Skin of body (tissue), 1 donor: ENCODE measurements at regions not wholly inside any gene's neighbourhood (a gene's known extent, or its start where the extent isn't known, plus 50 kb on each side); places are given as distances from the start of the nearest gene placed in this dataset.
A peak's percentile ranks its signal among the peaks of the same experiment; 100 is the strongest.

Experiments used
- DNase-seq: peaks from one replicate; lab custom pipeline; 2025; lab: John Stamatoyannopoulos, UW

DNA sequence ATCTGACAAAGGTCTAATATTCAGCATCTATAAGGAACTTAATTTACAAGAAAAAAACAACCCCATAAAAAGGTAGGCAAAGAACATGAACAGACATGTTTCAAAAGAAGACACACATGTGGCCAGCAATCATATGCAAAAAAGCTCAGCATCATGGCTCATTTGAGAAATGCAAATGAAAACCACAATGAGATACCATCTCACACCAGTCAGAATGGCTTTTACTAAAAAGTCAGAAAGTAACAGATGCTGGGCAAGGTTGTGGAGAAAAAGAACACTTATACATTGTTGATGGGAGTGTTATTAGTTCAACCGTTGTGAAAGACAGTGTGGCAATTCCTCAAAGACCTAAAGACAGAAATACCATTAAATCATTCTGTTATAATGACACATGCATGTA is 289.9 kb upstream of the MMS22L start:
- DNase-seq, result no peak

DNA sequence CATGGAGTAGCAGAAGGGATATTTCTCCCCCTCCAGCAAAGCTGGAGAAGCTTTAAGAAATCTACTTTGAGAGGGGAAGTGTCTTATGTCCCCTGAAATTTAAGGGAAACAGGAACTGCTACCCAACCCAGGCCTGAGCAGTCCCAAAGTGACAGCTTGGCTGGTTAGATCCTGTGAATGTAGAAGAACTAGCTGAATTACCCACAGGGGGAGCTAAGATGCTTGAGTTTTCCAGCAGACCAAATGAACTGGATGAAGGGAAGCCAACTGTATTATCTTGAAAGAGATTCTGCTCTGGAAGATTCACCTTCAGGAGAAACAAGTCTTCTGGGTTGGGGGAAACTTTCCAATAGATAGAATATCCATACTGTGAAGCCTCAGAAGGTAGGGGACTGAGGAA is 303.3 kb upstream of the MMS22L start:
- no peak for DNase-seq

DNA sequence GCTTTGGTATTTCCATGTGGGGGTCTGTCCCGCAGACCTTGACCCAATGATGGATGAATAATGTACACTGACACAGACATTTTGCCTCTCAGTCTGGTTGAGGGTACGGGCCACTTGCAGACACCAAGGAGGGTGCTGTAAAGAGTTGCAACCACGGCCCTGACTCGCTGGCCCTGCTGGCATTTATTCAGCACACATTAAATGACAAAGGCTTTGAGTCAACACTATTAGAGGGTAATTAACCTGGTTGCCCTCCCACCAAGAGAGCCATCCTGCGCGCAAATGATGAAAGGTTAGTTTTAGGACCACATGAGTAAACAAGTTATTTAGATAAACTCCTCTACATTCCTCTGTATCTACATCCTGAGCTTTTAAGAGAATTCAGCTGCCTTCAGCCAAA is 308.9 kb upstream of the MMS22L start:
- no peak for DNase-seq

DNA sequence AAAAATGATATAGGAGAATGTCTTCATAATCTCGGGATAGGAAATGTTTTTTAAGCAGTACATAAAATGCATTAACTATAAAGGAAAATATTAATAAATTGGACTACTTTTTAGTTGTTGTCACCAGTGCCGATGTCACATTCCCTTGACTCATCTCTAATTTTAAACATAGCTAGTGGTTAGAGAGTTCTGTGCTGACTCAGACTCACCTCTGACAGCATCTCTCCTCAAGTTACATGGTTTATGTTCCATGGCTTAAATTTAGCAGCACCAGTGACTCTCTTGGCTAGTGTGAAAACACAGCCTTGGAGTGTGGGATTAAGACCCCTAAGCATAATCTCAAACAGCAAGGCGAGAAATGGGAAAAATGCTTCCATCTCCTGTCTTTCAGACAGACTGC is 311.8 kb upstream of the MMS22L start:
- DNase-seq, result no peak

DNA sequence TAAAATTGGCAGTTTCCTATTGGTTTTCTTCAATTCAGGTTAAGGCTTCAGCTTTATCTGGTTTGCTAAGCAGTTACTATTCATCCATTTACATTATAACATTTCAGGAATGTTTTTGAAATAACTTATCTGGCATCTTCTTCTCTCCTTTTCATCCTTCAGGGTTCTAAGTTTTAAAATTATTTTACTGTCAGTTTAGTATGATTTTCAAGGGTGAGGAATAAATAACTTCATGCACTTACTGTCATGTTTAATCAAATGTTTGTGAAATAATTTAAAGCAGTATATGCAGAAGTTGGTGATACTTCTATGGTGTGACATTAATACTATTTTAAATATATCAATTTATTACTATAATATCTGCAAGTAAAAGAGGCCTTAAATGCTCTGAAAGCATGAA is 338.1 kb upstream of the MMS22L start:
- DNase-seq, result no peak

DNA sequence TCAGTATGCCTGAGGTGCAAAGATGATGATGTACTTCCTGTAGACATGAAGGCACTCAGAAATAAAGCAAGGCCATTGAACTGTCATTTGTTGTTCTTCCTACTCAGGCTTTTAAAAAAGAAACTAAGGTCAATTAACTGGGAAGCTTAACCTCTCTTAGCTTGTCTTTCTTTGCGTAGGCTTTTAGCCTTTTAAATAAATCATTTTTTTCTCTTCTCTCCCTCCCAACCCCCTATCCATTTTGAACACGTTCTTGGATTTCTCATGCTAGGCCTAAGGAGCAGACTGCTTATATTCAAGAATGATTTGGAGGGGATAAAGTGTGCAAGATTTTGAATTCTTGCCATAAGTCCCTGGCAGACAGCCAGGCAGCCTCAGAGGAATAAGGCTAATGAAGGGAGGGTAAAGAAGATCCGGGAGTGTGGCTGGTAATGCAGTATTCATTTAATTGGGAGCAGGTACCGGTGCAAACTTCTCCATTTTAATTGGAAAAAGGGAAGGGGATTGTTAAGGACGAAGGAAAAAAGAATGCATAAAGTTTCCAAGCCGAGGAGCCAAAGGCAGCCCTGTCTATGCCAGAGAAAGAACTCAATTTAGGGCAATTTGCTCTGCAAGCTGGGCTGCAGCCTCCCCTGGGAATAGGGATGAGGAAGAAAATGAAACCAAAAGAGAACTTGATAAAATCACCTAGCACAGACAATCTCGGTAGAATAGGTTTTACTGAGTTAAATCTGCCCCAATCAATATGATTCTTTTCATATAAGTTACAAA is 343.8 kb upstream of the MMS22L start:
- peak; percentile 5 for DNase-seq

DNA sequence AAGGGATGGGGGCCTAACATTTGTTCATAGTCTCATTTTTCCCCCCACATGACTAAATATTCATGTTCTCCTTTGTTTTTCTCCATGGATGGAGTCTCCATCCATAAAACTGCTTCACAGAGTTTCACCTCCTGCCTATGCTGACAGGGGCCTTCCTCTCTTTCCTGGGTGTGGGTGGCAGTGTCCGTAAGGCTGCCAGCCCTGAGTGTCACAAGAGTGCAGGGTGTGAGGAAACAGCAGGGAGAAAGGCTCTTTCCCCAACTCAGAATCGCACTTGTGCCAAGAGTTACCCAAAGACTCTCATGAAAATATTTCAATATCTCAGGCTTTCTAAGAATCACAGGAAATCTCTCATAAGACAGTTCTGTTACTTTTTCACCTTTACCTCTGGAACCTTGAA is 346.2 kb upstream of the MMS22L start:
- DNase-seq, result no peak

DNA sequence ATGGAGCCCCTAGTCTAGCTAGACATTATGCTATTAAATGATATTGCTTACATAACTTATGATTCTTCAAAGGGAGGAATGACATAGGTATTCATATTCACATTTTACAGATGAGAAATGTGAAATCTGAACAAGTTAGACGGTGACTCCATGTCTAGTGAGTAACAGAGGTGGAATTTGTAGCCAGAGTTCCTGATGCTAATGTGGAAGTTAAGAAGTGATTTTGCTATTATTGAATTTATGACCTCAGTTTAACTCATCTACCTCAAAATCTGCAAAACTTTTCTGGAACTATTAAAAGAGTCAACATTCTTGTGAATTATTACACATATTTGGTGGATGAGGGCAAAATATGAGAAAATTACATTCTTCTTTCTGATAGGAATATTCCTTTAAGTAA is 347.6 kb upstream of the MMS22L start:
- DNase-seq, result no peak

DNA sequence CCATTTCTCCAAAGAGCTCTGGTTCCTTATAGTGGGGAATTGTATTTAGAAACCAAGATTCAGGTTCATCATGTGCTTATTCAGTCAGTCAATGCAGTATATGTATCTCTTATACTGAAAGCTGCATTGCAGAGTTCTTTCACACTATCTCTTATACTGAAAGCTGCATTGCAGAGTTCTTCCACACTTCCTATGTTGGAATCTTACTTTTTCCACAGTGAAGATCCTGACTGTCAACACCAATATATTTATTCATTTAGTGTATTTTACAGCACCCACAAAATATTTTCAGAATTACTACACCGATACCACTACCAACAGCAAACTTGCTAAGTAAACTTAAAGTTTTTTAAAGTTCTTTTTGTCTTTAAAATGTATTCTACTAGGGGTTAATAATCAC is 349.3 kb upstream of the MMS22L start:
- no peak for DNase-seq

DNA sequence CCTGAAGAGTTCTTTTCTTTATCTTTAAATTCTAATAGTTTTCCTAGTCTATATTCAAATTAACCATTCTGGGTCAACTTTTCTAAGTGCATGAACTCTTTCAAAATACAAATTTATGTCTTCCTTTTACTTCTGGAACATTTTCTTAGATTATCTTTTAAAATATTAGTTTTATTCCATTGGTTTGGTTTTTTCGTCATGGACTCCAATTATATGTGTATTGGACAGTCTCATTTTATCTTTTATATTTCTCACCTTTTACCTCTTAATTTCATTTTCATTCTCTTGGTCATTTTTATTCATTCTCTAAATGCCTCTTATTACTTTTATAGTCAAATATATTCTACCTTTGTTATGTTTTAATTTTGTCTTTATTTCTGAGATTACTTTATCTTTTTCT is 356.7 kb upstream of the MMS22L start:
- no peak for DNase-seq

DNA sequence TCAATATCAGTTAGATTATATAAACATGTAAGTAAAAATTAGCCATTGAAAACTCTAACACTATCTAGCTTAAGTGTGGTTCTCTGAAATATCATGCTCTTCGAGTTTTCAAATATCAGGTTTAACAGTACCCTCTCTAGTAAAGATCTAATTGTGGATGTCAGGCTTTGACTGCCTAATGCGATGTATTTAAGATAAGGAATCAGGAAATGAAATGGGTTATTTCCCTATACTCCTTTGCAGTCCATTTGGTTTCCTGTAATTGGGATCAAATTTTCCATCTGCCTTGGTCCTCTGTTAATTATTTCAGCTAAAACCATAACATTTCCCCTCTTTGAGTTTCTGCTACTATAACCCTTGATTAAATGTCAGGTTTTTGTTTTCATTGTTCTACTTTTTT is 361.3 kb upstream of the MMS22L start:
- no peak for DNase-seq

DNA sequence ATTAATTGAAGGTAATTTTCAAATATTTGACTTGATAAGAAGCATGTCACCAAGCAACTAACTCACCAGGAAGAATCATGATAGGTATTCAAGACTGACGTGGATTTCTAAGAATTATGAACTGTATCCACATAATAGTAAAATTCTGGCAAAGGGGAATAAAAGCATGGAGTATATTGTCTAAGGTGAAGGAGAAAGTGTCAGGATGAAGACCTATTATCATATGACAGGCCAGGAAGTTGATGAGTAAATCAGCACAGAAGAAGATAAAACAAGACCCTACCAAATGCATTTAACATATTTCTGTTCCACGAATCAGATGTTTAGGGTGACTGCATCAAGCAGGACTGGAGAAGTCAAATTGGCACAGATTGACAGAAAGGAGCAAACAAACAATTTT is 362.7 kb upstream of the MMS22L start:
- DNase-seq, result no peak

DNA sequence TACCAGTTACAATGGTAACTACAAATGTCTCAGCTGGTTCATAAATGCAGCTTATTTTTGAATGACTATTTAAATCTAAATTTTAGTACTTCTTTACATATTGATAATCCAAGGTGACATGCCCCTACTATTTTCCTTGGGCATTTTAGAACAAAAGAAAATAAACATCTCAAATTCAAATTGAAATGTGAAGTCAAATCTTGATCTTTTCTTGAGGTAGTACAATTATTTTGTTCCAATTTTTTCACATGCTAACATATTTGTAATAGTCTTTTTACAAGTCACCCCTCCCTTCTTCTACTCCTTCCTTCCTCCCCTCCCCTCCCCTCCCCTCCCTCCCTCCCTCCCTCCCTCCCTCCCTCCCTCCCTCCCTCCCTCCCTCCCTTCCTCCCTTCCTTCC is 370.1 kb upstream of the MMS22L start:
- no peak for DNase-seq

DNA sequence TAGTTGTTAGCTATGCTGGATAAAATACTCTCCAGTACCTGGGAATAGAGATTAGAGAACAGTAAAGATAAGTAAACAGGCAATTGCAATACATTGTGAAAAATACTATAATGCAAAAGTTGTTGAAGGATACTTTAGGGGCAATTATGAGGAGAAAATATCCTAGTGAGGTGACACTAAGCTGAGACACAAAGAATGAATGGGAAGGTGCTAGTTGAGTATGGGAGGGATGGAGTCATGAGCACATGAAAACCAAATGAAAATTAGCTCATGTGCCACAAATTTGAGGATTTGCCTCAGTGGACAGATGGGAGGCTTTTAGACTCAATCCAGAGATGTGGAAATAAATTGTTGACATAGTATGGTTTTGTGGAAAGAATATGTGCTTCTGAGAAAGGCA is 370.5 kb upstream of the MMS22L start:
- DNase-seq, result no peak

DNA sequence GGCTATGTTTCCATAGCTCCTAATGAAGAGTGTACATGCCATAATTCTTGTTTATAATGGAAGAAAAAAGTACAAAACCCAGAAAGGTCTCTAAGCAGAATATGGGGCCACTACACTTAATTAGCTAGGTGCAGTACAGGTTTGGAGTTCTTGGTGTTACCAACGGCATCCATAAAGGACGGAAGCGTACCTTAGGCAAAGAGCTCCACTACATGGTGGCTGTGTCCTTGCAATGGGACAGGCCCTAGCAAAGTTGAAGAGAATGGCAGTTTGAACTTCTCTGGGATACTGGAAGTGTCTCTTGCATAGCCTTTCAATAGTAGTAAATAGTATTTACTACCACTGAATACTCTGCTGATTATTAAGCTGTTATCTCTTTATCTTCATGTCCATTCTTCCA is 371.7 kb upstream of the MMS22L start:
- no peak for DNase-seq

DNA sequence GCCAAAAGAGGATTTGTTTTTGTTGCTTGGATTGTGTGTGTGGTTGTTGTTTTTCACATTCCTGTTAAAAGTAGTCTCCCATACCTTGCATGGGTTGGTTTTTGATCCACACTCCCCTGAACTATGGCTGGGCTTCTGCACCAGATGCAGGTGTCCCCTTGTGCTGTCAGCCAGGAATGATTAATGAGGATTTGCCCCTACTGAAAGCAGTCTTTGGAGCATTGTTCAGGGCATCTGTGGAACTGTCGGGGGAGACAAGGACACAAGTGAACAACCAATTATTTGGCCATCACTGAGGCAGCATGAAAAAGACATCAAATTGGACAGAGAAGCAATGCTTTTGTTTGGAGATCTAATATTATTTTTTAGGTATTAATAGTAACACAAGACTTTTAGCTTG is 373.2 kb upstream of the MMS22L start:
- DNase-seq, result no peak

DNA sequence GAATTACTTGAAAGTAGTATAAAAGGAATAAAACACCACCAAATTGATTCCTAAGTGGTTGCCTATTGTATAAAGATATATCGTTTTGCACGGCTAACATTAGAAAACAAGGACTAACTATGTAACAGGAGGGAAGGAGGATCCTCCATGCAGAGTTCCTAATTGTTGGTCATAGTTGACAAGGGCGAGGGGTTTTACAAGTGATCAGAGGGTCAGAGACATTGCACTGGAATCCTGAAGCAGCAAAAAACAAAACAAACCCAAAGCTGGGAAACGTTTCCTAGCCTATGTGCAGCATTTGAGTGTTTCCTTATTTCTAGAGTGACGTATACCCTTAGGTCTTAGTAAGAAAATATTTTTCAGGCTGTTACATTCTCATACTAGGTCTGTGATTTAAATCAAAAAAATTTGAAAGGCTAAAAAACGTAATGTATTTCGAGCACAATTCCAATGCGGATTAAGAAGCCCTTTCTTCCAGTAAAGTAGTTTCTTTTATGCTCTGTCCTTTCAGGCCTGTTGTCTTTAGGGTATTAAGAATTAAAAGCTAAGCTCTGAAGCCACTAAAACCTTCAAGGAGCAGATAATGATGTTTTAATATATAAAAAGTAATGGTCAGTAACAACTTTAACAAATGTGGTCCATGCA is 373.8 kb upstream of the MMS22L start:
- DNase-seq, result no peak

DNA sequence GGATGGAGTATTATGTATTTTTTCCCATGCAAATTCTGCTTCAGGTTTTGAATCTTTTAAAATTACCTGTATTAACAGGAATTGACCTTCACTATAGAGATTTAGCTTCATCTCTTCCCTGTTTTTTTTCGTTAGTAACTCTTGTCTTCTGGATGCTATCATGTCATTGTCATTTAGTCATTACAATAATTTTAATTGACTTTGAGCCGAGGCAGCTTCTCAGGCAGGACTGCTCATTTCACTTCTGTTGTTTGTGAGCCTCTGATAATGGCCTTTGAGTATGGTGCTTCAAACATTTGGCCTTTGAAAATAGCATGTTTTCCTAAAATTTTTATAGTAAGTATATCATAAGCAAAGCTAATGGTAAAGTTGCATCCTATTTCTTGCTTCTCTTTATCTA is 375.1 kb upstream of the MMS22L start:
- DNase-seq, result no peak

DNA sequence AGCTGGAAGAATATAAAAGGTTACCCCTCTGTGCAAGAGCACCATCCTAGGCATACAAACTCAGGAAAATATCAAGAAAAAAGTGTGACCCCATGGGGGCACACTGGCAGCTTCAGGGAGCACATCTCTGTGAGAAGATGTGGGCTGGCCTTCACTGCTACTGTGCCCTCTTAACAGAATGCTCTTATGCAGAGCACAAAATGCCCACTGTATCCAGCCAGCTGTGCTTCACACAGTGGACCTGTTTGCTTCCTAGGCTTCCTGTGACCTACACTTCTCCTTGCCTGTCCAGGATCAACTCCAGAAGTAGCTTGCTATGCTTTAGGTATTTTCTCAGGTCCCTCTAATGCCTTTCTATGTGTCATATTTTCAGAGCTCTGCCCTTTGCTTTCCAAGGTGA is 380.2 kb upstream of the MMS22L start:
- DNase-seq, result no peak

DNA sequence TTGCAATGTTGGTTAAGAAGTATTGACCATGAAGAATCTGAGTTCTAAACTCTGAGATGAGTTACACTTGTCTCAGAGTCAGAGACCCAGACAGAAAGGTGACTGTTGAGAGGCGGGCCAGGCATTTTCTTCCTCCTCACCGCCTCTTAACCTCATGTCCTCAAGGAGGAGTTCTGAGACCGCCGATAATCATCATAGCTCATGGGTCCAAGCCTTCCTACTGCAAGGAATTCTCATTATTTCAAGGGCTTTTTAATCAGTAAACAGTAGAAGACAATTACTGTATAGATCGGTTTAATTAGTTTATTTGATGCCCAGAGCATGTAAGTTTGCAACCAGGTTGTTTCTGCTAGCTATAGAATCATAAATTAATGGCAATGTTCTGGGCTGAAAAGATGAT is 382.4 kb upstream of the MMS22L start:
- no peak for DNase-seq

DNA sequence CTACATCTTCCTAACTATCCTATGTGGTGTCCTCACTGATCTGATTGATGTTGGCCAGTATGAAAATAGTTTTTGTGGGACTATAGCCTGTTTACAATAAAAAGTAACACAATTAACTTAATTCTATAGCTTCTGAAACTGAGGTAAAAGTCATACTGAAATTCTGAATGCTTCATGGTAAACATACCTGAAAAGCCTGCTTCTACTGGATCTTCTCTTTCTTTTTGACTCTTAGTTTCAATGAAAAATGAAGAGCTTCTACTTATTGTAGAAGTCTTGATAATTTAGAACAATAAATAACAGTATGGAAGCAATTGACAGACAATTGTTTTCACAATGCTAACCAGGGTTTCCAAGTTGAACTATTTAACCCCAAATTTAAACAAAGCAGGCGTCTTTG is 383.9 kb upstream of the MMS22L start:
- no peak for DNase-seq

DNA sequence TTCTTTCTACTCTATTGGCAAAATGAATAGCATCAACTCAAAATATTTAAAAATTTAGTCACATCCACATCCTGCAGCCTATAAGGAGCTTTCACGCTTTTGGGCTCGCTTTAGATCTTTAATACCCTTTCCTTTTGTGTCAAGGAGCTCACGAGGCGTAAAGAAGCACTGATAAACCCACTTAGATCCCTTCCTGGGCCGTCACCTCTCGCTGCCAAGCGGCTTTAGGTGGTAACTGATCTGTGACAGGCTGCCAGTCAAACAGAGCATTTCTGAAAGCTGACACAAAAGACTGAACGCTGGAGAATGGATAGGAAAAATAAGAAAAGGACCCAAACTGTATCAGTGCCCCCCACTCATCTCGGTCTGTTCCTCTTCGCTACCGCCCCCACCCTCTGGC is 385.7 kb upstream of the MMS22L start:
- DNase-seq, result no peak

DNA sequence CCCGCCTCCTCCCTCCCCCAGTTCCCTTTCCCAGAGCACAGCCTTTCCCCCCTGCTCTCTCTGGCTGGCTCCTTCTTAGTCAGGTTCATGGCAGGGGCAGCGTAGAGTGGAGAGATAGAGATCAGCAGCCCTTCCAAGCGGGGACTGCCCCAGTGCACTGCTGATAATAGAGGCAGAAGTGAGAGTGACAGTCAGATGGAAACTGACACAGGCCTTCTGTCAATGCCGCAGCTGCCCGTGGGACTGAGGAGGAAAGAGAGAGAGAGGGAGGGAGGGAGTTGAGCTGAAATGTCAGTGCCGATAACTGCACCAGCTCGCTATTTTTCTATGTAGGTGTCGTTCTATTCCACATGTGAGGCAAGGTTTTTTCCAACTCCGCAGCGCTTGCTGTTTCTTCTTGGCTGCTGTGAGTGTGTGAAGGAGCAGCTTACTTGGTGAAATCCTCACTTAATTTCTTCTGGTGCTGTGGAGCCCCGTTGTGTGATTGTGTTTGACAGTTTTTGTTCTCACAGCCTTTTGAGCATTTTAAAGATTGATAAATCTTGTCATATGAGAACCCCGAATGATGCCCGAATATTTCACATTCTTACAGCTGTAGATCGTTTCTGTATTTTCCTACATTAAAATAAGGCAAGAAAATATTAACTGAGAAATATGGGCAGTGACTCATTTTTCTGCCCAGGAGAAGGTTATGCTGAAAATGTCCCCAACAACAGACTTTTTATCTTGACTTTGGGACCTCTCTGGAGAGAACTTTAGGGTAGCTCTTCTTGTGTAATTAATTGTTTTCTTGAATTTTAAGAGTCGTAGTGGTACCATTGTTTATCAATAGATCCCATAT is 386.4 kb upstream of the MMS22L start:
- no peak for DNase-seq
